ENCODE measurements at regions not wholly inside any gene's neighbourhood (a gene's known extent, or its start where the extent isn't known, plus 50 kb on each side); places are given as distances from the start of the nearest gene placed in this dataset.

GRCh38 chr2:217418544-217418943 lies 558.7 kb upstream of the TNP1 start:
- H3K27ac ChIP-seq: no peak overlapping the region
- no peak for TF ChIP-seq CTCF (conservative IDR thresholded peaks at IDR 0.05)

GRCh38 chr2:217418090-217418489 lies 558.2 kb upstream of the TNP1 start:
- no peak overlapping the region for H3K27ac ChIP-seq
- TF ChIP-seq CTCF (conservative IDR thresholded peaks at IDR 0.05): no peak

- no peak overlapping the region for H3K27ac ChIP-seq
- no peak for TF ChIP-seq CTCF (conservative IDR thresholded peaks at IDR 0.05)
Measured at GRCh38 chr2:217417536-217417935, 557.7 kb upstream of the TNP1 start.

- H3K27ac ChIP-seq: no peak overlapping the region
- TF ChIP-seq CTCF (conservative IDR thresholded peaks at IDR 0.05): no peak
Measured at GRCh38 chr2:217415316-217415715, 555.5 kb upstream of the TNP1 start.

- TF ChIP-seq CTCF (conservative IDR thresholded peaks at IDR 0.05): no peak
- H3K27ac ChIP-seq: no peak overlapping the region
Measured at GRCh38 chr2:217414429-217414828, 554.6 kb upstream of the TNP1 start.

- no peak for TF ChIP-seq CTCF (conservative IDR thresholded peaks at IDR 0.05)
- no peak overlapping the region for H3K27ac ChIP-seq
Measured at GRCh38 chr2:217413193-217413592, 553.3 kb upstream of the TNP1 start.

- no peak for TF ChIP-seq CTCF (conservative IDR thresholded peaks at IDR 0.05)
- H3K27ac ChIP-seq: no peak overlapping the region
Measured at GRCh38 chr2:217412721-217413120, 552.9 kb upstream of the TNP1 start.

GRCh38 chr2:217412277-217412676 lies 552.4 kb upstream of the TNP1 start:
- no peak for TF ChIP-seq CTCF (conservative IDR thresholded peaks at IDR 0.05)
- no peak overlapping the region for H3K27ac ChIP-seq
